HG02798 (cell line): ENCODE measurements at regions not wholly inside any gene's neighbourhood (a gene's known extent, or its start where the extent isn't known, plus 50 kb on each side); places are given as distances from the start of the nearest gene placed in this dataset.
A peak's percentile ranks its signal among the peaks of the same experiment; 100 is the strongest.

Experiments
- ATAC-seq: cut with Tn5 transposase; IDR thresholded peaks from one replicate; pipeline ENCODE4 v1.9.1; 2021; ENCODE audit warnings: mild to moderate bottlenecking; ENCODE audit not compliant: unreplicated experiment, poor library complexity

DNA sequence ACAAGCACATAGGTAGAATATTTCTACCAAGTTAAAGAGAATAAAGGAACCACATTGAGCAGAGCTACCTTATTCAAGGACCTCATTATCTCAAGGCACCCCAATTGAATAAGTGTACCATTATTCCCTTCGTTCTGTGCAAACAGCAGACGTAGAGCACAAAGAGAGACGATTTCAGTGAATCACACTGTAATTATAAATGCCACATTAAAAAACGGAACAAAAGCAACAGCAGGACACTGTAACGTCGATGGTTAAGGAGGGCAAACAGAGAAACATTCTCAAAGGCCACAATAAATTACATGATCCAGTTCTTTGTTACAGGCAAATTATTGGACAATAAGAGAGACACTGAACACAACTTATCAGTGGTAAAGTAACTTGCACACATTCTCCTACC is 644.1 kb upstream of the TENM3 start:
- ATAC-seq = no peak

DNA sequence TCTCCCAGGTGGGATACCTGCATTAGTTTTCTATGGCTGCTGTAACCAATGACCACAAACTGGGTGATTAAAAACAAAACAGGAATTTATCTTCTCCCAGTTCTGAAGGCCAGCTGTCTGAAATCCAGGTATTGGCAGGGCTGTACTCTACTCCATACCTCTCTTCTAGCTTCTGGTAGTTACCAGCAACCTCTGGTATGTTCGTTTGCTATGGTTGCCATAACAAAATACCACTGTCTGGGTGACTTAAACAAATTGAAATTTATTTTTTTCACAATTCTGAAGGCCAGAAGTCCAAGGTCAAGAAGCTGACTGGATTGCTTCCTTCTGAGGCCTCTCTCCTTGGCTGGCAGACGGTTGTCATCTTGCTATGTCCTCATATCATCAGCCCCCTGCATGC is 642.1 kb upstream of the TENM3 start:
- ATAC-seq = no peak

GRCh38 chr4:181604546-181604945 is 638.7 kb upstream of the TENM3 start:
- ATAC-seq = no peak

GRCh38 chr4:181606300-181606699 is 636.9 kb upstream of the TENM3 start:
- ATAC-seq = no peak

DNA sequence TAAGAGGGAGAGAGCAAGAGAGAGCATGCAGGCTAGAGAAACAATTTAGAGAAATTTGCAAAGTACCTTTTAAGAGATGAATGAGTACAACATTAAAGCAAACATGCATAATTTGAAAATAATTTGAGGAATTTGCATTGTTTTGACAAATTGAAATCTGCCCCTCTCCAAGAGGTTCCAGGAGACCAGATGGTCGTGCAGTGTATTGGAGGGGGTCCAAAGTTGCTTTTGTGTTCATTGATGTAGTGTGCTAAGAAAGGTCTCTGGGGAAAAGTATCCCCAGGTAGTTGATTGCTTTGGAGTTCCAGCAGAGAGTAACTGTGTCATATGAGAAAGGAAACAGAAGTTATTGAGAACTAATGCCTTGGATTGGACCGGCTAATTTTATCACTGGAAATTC is 635.0 kb upstream of the TENM3 start:
- ATAC-seq = no peak

GRCh38 chr4:181611033-181611711 is 632.0 kb upstream of the TENM3 start:
- no peak for ATAC-seq

GRCh38 chr4:181611946-181612600 is 631.1 kb upstream of the TENM3 start:
- no peak for ATAC-seq

- no peak for ATAC-seq
Observed at GRCh38 chr4:181613200-181613599, 630.0 kb upstream of the TENM3 start.

DNA sequence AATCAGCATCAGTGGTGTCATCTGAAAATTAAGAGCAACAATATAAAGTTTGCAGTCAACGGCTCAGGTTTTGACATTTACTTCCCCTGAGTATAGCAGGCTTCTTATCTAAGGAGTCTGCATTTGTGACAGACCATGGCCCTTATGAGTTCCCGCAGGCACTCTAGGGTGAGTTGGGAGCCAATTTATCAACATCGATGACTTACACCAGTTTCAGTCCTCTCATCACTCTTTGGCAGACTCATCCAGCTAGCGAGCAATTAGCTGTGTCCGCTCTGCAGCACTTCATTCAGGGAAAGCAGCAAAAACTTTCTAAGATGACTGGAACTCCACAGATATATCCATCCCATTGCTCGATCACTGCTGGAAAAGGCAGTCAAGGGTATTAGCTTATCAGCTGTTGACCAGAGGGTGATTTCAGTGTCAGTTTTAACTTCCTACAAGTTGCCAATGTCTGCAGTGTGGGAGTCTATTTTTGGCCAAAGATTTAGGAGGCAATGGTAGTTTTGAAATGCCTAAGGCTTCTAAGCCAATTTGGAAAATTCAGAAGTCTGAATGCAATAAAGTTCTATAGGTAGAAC is 625.1 kb upstream of the TENM3 start:
- no peak for ATAC-seq

- ATAC-seq = no peak
Observed at GRCh38 chr4:181618896-181619295, 624.3 kb upstream of the TENM3 start.

DNA sequence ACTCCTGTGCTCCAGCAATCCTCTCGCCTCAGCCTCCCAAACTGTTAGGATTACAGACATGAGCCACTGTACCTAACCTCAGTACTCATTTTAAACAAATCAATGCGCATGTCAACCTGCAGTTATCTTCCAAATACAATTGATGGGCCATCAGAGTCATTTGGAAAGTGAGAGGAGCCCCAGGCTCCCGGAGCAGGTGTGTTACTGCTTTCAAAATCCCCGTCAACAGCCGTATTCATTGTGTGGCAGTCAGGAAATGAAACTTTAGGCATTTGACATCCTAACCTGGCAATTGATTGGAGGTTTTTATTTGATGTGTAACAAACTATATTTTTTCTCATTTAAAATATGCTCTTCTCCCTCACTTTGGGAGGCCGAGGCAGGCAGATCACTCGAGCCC is 623.6 kb upstream of the TENM3 start:
- ATAC-seq = no peak

DNA sequence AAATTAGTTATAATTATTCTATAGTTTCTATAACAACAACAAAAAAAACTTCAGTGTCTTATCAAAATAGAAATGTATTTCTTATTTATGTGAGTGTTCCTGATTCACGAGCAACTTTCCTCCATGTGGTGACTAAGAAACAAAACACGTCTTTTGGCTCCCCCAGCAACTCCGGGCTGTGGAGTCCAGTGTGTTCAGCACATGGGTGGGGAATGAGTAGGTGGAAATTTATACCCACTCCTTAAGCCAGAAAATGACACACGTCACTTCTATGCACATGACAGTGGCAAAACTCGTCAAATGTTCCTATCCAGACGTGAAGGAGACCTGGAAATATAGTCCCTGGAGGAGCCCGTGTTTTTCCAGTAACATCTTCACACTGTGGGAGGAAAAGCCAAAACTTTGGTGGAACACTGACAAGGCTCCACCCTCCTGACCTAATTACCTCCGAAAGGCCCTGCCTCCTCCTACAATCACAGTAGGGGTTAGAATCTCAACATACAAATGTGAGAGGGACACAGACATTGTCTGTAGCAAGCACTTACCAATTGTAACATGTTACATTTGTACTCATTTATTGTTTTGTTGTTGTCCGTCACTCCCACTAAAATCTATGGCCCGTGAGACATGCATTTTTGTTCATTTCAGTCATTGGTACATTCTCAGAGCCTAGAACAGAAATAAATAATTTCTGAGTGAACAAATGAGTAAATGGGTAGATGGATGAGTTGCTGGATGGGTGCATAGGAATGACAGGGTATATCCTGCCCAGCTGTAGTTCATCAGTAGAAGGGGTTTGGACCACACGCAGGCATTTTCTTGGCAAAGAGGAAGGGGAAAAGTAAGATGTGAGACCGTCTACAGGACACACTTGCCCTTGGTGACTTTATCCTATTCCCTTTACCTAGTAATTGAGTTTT is 605.8 kb upstream of the TENM3 start:
- ATAC-seq = no peak

DNA sequence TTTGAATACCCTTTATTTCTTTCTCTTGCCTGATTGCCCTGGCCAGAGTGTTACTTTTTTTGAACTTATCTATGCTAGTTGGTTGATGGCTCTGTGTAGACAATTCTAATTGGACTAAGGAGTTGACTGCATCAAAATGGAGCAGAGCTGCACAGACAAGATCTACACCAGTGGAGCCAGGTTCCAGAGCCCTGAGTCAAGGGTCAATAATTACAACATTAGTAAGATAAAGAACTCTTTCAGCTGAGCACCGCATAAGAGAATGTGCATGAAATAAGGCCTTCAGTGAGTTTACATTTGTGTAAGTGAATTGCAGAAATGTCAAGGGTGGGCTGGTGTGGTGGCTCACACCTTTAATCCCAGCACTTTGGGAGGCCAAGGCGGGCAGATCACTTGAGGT is 599.7 kb upstream of the TENM3 start:
- no peak for ATAC-seq

GRCh38 chr4:181645489-181645888 is 597.7 kb upstream of the TENM3 start:
- no peak for ATAC-seq

DNA sequence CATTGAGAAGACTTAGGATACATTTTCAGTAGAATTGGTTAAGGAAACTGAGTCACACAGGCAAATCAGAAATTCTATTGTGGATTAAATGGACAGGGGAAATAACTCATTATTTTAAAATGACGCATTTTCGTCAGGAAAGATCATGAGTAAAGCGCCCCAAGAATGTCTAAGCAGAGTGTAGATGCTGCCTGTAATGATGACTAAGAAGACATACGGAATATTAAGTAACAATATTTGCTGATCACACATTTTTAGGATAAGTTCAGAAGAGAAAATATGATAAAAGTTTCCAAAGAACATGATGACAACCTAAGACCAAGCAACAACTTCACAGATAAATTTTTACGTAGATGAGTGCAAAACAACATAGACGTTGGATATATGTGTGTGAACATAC is 596.3 kb upstream of the TENM3 start:
- no peak for ATAC-seq

DNA sequence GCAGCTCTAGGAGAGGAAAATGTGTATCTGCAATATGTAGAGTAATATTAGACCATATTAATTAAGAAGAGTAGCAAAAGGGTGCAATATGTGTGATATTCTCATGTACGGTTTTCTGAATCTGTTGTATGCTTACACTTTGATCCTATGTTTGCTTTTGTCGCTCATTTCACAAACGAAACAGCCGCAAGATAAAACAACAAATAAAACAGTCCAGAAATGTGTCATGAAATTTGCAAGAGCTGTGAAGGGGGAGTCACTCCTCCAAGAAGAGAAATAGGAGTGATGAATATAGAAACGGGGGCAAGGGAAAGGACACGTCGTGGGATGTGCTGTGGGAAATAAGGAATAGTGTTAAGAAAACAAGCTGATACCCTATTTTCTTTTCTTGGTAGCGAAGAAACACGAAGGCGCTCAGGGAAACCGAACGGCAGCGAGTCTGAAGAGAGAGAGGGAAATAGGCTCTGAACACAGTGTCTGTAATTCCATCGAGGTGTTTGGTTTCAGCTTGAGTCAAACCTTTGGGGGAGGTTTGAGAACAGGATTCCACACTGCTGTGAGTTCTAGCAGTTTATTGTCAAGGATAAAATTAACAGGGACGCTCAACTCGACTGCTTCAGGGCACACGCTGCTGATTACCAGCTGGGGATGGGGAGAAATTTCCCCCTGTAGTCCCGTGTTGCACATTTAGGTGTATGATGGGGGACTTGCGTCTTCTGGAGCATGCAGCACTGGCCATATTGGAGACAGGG is 595.6 kb upstream of the TENM3 start:
- no peak for ATAC-seq

DNA sequence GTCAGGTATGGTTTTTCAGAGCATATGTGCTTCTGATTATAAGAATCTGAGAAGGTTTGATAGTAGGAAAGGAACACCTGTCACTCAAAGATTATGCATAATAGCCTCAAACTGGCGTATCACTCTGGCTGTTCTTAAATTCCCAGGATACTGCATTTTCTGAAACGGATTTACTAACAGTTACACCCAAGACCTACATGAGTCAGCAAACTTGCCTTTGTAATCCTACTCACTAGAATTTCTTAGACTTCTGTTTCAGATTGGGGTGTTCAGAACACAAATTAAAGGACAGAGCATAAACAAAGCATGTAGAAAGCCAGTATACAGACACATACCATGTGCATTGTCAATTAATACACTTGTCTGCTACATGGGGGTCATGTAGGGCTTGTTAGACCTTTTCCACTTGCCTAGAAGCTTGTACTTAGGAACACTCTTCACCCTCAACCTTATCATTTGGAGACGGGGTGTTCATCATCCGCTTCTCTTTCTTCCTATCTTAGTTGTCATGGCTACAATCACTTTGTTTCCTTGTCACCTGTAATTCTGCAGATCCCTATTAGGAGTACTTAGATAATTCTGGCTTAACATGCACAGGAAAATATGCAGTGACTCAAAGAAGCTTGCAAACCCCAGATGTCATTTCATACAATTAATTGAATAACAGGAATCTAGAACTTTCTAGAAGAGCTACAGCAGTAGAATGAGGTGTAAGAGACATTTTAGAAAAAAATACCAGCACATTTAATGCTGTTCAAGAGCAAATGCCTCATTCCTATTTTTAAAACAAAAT is 593.0 kb upstream of the TENM3 start:
- no peak for ATAC-seq

GRCh38 chr4:181656748-181657147 is 586.5 kb upstream of the TENM3 start:
- ATAC-seq = no peak

- ATAC-seq = peak; percentile 61
Observed at GRCh38 chr4:181659202-181659601, 584.0 kb upstream of the TENM3 start.
